HepG2 (cell line): ENCODE measurements at regions not wholly inside any gene's neighbourhood (a gene's known extent, or its start where the extent isn't known, plus 50 kb on each side); places are given as distances from the start of the nearest gene placed in this dataset.
A peak's percentile ranks its signal among the peaks of the same experiment; 100 is the strongest.

Experiments used
- ATAC-seq: fragments of 200-7000 bp; cut with Tn5 transposase; 3 replicates; pipeline ENCODE4 v1.9.1; 2020; ENCODE audit warnings: mild to moderate bottlenecking, moderate library complexity
- BruUV-seq: library from RNA; stranded (reverse); fragments of 400-500 nt; replicated peaks from 2 replicates; lab custom pipeline; 2021; lab: Mats Ljungman, UMichigan
- CTCF ChIA-PET: fragments of 300-600 bp; formaldehyde crosslinking; extraction: SDS; loops from one replicate; lab custom pipeline; 2021; ENCODE audit warnings: low total read pairs, inconsistent platforms, low intra/inter-chr PET ratio; lab: Yijun Ruan, JAX
- POLR2A ChIA-PET: fragments of 350-600 bp; sonication (Branson Sonifier 250); formaldehyde crosslinking; loops from one replicate; lab custom pipeline; 2020; ENCODE audit warnings: antibody characterized with exemption, inconsistent platforms; lab: Yijun Ruan, JAX
- DNase-seq: peaks from one replicate; pipeline ENCODE4 v3.0.0-alpha.2; 2015; ENCODE audit warnings: low spot score
- FAIRE-seq: peaks from 3 replicates; lab custom pipeline; 2011; peaks lifted over from hg19 to GRCh38; lab: Jason Lieb, UNC
- H2AFZ ChIP-seq: one replicate; pipeline ENCODE4 v1.6.1; 2011; ENCODE audit warnings: low read length, inconsistent platforms
- H3K27ac ChIP-seq: fragments of 300-600 bp; 3 replicates; pipeline ENCODE4 v1.8.0; 2011; ENCODE audit warnings: mixed run types, mild to moderate bottlenecking, mixed read lengths, low read length, inconsistent platforms; ENCODE audit not compliant: insufficient read depth; ENCODE audit errors: extremely low read length
- H3K27me3 ChIP-seq, 2 experiments: fragments of 200-600 bp in 1 of 2; 2 replicates in 1 of 2; 3 replicates in 1 of 2; pipeline versions ENCODE4 v1.6.0 to v1.8.0; 2011; ENCODE audit warnings: low read length in 2 of 2, mild to moderate bottlenecking in 2 of 2, moderate library complexity in 2 of 2, inconsistent platforms in 1 of 2; ENCODE audit not compliant: insufficient read depth in 2 of 2, control insufficient read depth in 1 of 2
- H3K36me3 ChIP-seq, 2 experiments: fragments of 200-600 bp in 1 of 2; replicated peaks in 1 of 2; 2 replicates in 1 of 2; 3 replicates in 1 of 2; pipeline versions ENCODE4 v1.5.1 to v1.8.0; 2011; ENCODE audit warnings: low read length in 2 of 2, inconsistent platforms in 1 of 2; ENCODE audit not compliant: insufficient read depth in 2 of 2, control insufficient read depth in 1 of 2
- H3K4me1 ChIP-seq: 2 replicates; pipeline ENCODE4 v1.5.1; 2012; ENCODE audit warnings: low read length, inconsistent platforms; ENCODE audit not compliant: insufficient read depth
- H3K4me2 ChIP-seq: 2 replicates; pipeline ENCODE4 v1.6.0; 2011; ENCODE audit warnings: low read depth, low read length, inconsistent platforms
- H3K4me3 ChIP-seq, 3 experiments: fragments of 200-600 bp in 1 of 3; sonication (generic), shearing (Covaris generic) in 1 of 3; replicated peaks in 1 of 3; 2 replicates each; pipeline ENCODE4 v1.5.1; 2011 to 2016; ENCODE audit warnings: low read length in 3 of 3, inconsistent platforms in 2 of 3, low read depth in 2 of 3, mild to moderate bottlenecking in 2 of 3, control low read depth in 1 of 3, mixed read lengths in 1 of 3; ENCODE audit not compliant: insufficient read depth in 1 of 3
- H3K79me2 ChIP-seq: one replicate; pipeline ENCODE4 v1.6.1; 2011; ENCODE audit warnings: low read length, inconsistent platforms; ENCODE audit not compliant: insufficient read depth
- H3K9ac ChIP-seq: 2 replicates; pipeline ENCODE4 v1.6.0; 2011; ENCODE audit warnings: mild to moderate bottlenecking, low read depth, low read length, inconsistent platforms; ENCODE audit not compliant: insufficient read depth
- H3K9me3 ChIP-seq: 2 replicates; pipeline ENCODE4 v1.5.1; 2012; ENCODE audit warnings: mild to moderate bottlenecking, low read length
- H4K20me1 ChIP-seq: 2 replicates; pipeline ENCODE4 v1.6.0; 2011; ENCODE audit warnings: inconsistent platforms, mild to moderate bottlenecking, low read length, moderate library complexity; ENCODE audit not compliant: insufficient read depth
- HMGA1 ChIP-seq: sonication (generic); formaldehyde crosslinking; conservative IDR thresholded peaks from 2 replicates; pipeline ENCODE4 v1.4.0; 2020; ENCODE audit warnings: missing genetic modification reagents
- MIER2 ChIP-seq: IDR thresholded peaks from 2 replicates; pipeline ENCODE4 v1.6.1; 2016; ENCODE audit warnings: missing biosample characterization, missing genetic modification reagents
- REL ChIP-seq: sonication (generic); formaldehyde crosslinking; conservative IDR thresholded peaks from 2 replicates; pipeline ENCODE4 v1.8.0; 2022; ENCODE audit warnings: mild to moderate bottlenecking, missing genetic modification reagents, moderate library complexity
- SMYD3 ChIP-seq: sonication (generic); formaldehyde crosslinking; IDR thresholded peaks from 2 replicates; pipeline ENCODE4 v1.8.1; 2023; ENCODE audit warnings: mild to moderate bottlenecking, missing genetic modification reagents
- ZNF652 ChIP-seq: IDR thresholded peaks from 2 replicates; pipeline ENCODE4 v1.6.1; 2016; ENCODE audit warnings: low read depth, borderline replicate concordance
- WGBS: methylation state at CpG from one replicate; pipeline ENCODE4 v1.1.6; 2017; ENCODE audit warnings: low lambda C conversion rate; 5-methylcytosine and 5-hydroxymethylcytosine counted together
- in situ Hi-C: cut with HindIII; loops from 2 replicates; pipeline ENCODE4 v1.10.0; 2017; ENCODE audit warnings: low pct_unique_long_range_greater_than_20kb; ENCODE audit not compliant: extremely low pct_ligation_motif_present
- intact Hi-C: fragments of 100-400 bp; cut with micrococcal nuclease; formaldehyde crosslinking; loops from one replicate; pipeline ENCODE4 v1.10.0; 2022; ENCODE audit not compliant: unreplicated experiment

- H4K20me1 ChIP-seq = no peaks in the 10 kb centered on the region
- H3K36me3 ChIP-seq = no peaks in the 10 kb centered on the region
- POLR2A ChIA-PET = no interaction called here
- no peak overlapping the region for H2AFZ ChIP-seq
- CTCF ChIA-PET = no interaction called here
- intact Hi-C loops = no loop called here
- peaks cover 0 to 4% of the 10 kb centered on the region in 2 experiments; a peak in 1 of 5 replicates for H3K27me3 ChIP-seq
- ATAC-seq (no peak), DNase-seq (no peak), FAIRE-seq (no peak)
- H3K4me2 ChIP-seq = no peak overlapping the region
- in situ Hi-C loops = no loop called here
- H3K27ac ChIP-seq = no peak overlapping the region
- H3K79me2 ChIP-seq = no peaks in the 10 kb centered on the region
- no peak overlapping the region for H3K4me3 ChIP-seq
- no peak overlapping the region for H3K9ac ChIP-seq
- WGBS = 4% methylated on average over 2 of the region's 2 CpGs
- TF ChIP-seq MIER2 (CRISPR knock-in tag) = no peak
- H3K9me3 ChIP-seq = no peaks in the 10 kb centered on the region
- BruUV-seq = no TSS peak
- H3K4me1 ChIP-seq = no peaks in the 10 kb centered on the region
Observed at GRCh38 chr6:53418288-53418687, 69.5 kb upstream of the ELOVL5 start.

GRCh38 chr6:53417141-53417540 is 68.4 kb upstream of the ELOVL5 start:
- BruUV-seq = no TSS peak

More at GRCh38 chr6:53417141-53417540, 68.4 kb upstream of the ELOVL5 start:
- ChIA-PET POLR2A (no interaction called here), CTCF (interaction anchor here (1.1 kb wide), 1 partner anchor 245 kb away, joined by 3 read pairs; no protein-coding TSS in a partner anchor)
- no peak for FAIRE-seq
- DNase-seq = no peak
- no peak overlapping the region for H3K4me2 ChIP-seq
- WGBS = 71% methylated on average over 1 of the region's 1 CpG
- H3K36me3 ChIP-seq = no peaks in the 10 kb centered on the region
- in situ Hi-C loops (no loop called here), intact Hi-C loops (no loop called here)
- H3K9me3 ChIP-seq = no peaks in the 10 kb centered on the region
- H3K79me2 ChIP-seq = no peaks in the 10 kb centered on the region
- no peak overlapping the region for H3K27ac ChIP-seq
- no peak overlapping the region for H3K9ac ChIP-seq
- TF ChIP-seq REL (CRISPR knock-in tag) (no peak), ZNF652 (CRISPR knock-in tag) (no peak), HMGA1 (CRISPR knock-in tag) (no peak), SMYD3 (CRISPR knock-in tag) (no peak)
- H3K4me1 ChIP-seq = no peaks in the 10 kb centered on the region
- no peak overlapping the region for H3K4me3 ChIP-seq
- no peak overlapping the region for H2AFZ ChIP-seq
- no peaks in the 10 kb centered on the region for H4K20me1 ChIP-seq
- H3K27me3 ChIP-seq = peaks cover 0 to 4% of the 10 kb centered on the region in 2 experiments; a peak in 1 of 5 replicates
- ATAC-seq = peak; percentile 48; the same call in 2 of the 3 replicates
